ENCODE measurements at regions not wholly inside any gene's neighbourhood (a gene's known extent, or its start where the extent isn't known, plus 50 kb on each side); places are given as distances from the start of the nearest gene placed in this dataset.

- TF ChIP-seq ZNF501 (tag by site-specific recombination; IDR thresholded peaks at IDR 0.05) (no peak), SETDB1 (IDR thresholded peaks at IDR 0.05; ENCODE audit: insufficient read length, low read length) (no peak), ZSCAN30 (tag by site-specific recombination; IDR thresholded peaks at IDR 0.05) (no peak), ZNF704 (tag by site-specific recombination; IDR thresholded peaks at IDR 0.05) (no peak), ZNF596 (tag by site-specific recombination; IDR thresholded peaks at IDR 0.05) (no peak), CTCF (tag by site-specific recombination; IDR thresholded peaks at IDR 0.05) (no peak)
Measured at GRCh38 chr4:30153427-30153826, 566.7 kb upstream of the PCDH7 start (continued).

- Histone ChIP-seq H3K9me3 (ENCODE audit: control insufficient read depth, insufficient read depth, low read depth, low read length) (no peaks in the 10 kb centered on the region), H3K36me3 (ENCODE audit: control insufficient read depth in 2 of 2, insufficient read depth in 1 of 2, low read length in 2 of 2) (no peaks in the 10 kb centered on the region), H3K4me3 (ENCODE audit: low read depth, low read length) (no peak overlapping the region), H3K4me1 (ENCODE audit: control insufficient read depth, insufficient read depth, low read length) (no peaks in the 10 kb centered on the region), H3K27ac (ENCODE audit: extremely low read depth, low read depth, low read length) (no peak overlapping the region)
- no peak for TF ChIP-seq ZNF76 (tag by site-specific recombination; IDR thresholded peaks at IDR 0.05; ENCODE audit: borderline replicate concordance, low read depth)
- no peak for TF ChIP-seq ZNF776 (tag by site-specific recombination; IDR thresholded peaks at IDR 0.05; ENCODE audit: borderline replicate concordance)
- no peak for TF ChIP-seq ZNF529 (tag by site-specific recombination; IDR thresholded peaks at IDR 0.05; ENCODE audit: insufficient replicate concordance)
- TF ChIP-seq ZNF133 (tag by site-specific recombination; IDR thresholded peaks at IDR 0.05) = no peak
- TF ChIP-seq ZNF610 (tag by site-specific recombination; IDR thresholded peaks at IDR 0.05; ENCODE audit: borderline replicate concordance) = no peak
- no peak for TF ChIP-seq ZNF785 (tag by site-specific recombination; IDR thresholded peaks at IDR 0.05)
- TF ChIP-seq ELK4 (IDR thresholded peaks at IDR 0.05; ENCODE audit: borderline replicate concordance, low read depth, low read length) = no peak
- TF ChIP-seq PRDM1 (tag by site-specific recombination; IDR thresholded peaks at IDR 0.05) = no peak
- TF ChIP-seq ZFP37 (tag by site-specific recombination; IDR thresholded peaks at IDR 0.05) = no peak
- TF ChIP-seq ZBTB10 (tag by site-specific recombination; IDR thresholded peaks at IDR 0.05) = no peak
- no peak for TF ChIP-seq ZNF560 (tag by site-specific recombination; IDR thresholded peaks at IDR 0.05; ENCODE audit: borderline replicate concordance)
- TF ChIP-seq TCF7L2 (IDR thresholded peaks at IDR 0.05; ENCODE audit: borderline replicate concordance, low read depth, low read length) = no peak
- no peak for TF ChIP-seq EGR2 (tag by site-specific recombination; IDR thresholded peaks at IDR 0.05; ENCODE audit: low read depth)
- TF ChIP-seq ZNF10 (tag by site-specific recombination; IDR thresholded peaks at IDR 0.05) = no peak
- TF ChIP-seq ZNF202 (tag by site-specific recombination; IDR thresholded peaks at IDR 0.05; ENCODE audit: borderline replicate concordance) = no peak
- ChIA-PET CTCF (no interaction called here), POLR2A (no interaction called here)
Measured at GRCh38 chr4:30160140-30160539, 560.0 kb upstream of the PCDH7 start.
